DND-41 (cell line): ENCODE measurements at regions not wholly inside any gene's neighbourhood (a gene's known extent, or its start where the extent isn't known, plus 50 kb on each side); places are given as distances from the start of the nearest gene placed in this dataset.

Experiments used
- ATAC-seq: fragments of 200-7000 bp; cut with Tn5 transposase; 3 replicates; pipeline ENCODE4 v1.9.1; 2021; ENCODE audit warnings: low read depth; ENCODE audit not compliant: insufficient read depth
- DNase-seq: peaks from one replicate; pipeline ENCODE4 v3.0.0-alpha.2; 2020
- H2AFZ ChIP-seq: 2 replicates; pipeline ENCODE4 v1.6.0; 2012; ENCODE audit warnings: low read depth, low read length
- H3K27ac ChIP-seq: 2 replicates; pipeline ENCODE4 v1.5.1; 2012; ENCODE audit warnings: low read length, inconsistent platforms
- H3K27me3 ChIP-seq: fragments of 200-600 bp; sonication (generic); 2 replicates; pipeline ENCODE4 v1.6.0; 2012; ENCODE audit warnings: low read length, mild to moderate bottlenecking, inconsistent platforms; ENCODE audit not compliant: insufficient read depth, poor library complexity
- H3K36me3 ChIP-seq: 2 replicates; pipeline ENCODE4 v1.5.1; 2012; ENCODE audit warnings: low read length, inconsistent platforms; ENCODE audit not compliant: insufficient read depth
- H3K4me1 ChIP-seq: 2 replicates; pipeline ENCODE4 v1.5.1; 2012; ENCODE audit warnings: mild to moderate bottlenecking, low read length; ENCODE audit not compliant: insufficient read depth
- H3K4me2 ChIP-seq: 2 replicates; pipeline ENCODE4 v1.6.0; 2012; ENCODE audit warnings: mild to moderate bottlenecking, moderate library complexity, low read length, inconsistent platforms; ENCODE audit not compliant: insufficient read depth
- H3K4me3 ChIP-seq, 2 experiments: fragments of 200-600 bp in 1 of 2; shearing (Covaris generic) in 1 of 2; 2 replicates each; pipeline ENCODE4 v1.5.1; 2012 to 2016; ENCODE audit warnings: inconsistent platforms in 2 of 2, low read length in 2 of 2, mild to moderate bottlenecking in 2 of 2, low read depth in 1 of 2, moderate library complexity in 1 of 2
- H3K79me2 ChIP-seq: 2 replicates; pipeline ENCODE4 v1.6.0; 2012; ENCODE audit warnings: low read length, inconsistent platforms; ENCODE audit not compliant: insufficient read depth
- H3K9ac ChIP-seq: 2 replicates; pipeline ENCODE4 v1.6.0; 2012; ENCODE audit warnings: low read depth, mild to moderate bottlenecking, inconsistent platforms, low read length, moderate library complexity
- H3K9me3 ChIP-seq: 2 replicates; pipeline ENCODE4 v1.5.1; 2012; ENCODE audit warnings: low read length, moderate library complexity, mild to moderate bottlenecking, inconsistent platforms; ENCODE audit not compliant: insufficient read depth, severe bottlenecking
- H4K20me1 ChIP-seq: 2 replicates; pipeline ENCODE4 v1.6.0; 2012; ENCODE audit warnings: low read length; ENCODE audit not compliant: insufficient read depth
- EZH2 ChIP-seq: IDR thresholded peaks from 3 replicates; pipeline ENCODE4 v1.6.1; 2012; ENCODE audit warnings: borderline replicate concordance, low read depth, mild to moderate bottlenecking, moderate library complexity, low read length, inconsistent platforms; ENCODE audit not compliant: severe bottlenecking
- TF ChIP-seq, protein P1 (sequence below): IDR thresholded peaks from 2 replicates; pipeline ENCODE4 v1.5.1; 2012; ENCODE audit warnings: borderline replicate concordance, low read length, moderate library complexity, mild to moderate bottlenecking; ENCODE audit not compliant: poor library complexity, severe bottlenecking; ENCODE audit errors: extremely low read depth

DNA sequence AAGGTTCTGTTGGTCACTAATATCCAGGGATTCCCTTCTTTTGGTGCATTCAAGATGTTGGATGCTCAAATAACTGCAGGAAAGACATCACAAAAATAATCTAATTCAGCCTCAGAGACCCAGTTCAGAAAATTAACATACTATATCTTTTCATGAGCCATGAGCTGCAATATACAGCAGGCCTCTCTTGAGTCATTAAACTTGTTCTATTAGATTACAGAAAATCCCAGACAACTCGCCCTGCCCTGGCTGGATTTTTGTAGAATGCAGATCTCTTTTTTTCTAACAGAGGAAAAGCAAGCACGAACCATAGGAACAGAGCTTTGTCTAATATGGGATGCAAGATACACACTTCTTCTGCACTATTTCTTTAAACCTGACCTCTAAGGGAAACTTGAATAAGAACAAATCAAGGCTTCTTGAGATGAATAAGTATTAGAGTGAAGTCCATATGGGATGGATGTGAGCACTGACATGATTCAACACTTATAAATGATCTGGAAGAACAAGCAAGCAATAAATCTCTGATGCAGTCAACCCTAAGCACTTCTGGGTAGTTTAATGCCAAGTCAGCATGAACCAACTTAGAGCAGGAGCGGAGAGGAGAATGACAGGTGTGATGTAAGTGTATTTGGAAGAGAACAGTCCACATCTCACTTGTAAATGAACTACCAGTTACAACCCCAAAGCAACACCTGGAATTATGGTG lies 70.7 kb upstream of the GNAO1 start:
- Histone ChIP-seq H3K9me3 (no peaks in the 10 kb centered on the region), H3K4me3 (no peak overlapping the region), H3K4me1 (no peaks in the 10 kb centered on the region), H3K4me2 (no peak overlapping the region), H3K36me3 (no peaks in the 10 kb centered on the region), H3K27ac (no peak overlapping the region), H3K27me3 (peaks cover 3% of the 10 kb centered on the region), H4K20me1 (no peaks in the 10 kb centered on the region), H3K79me2 (no peaks in the 10 kb centered on the region), H3K9ac (no peak overlapping the region), H2AFZ (no peak overlapping the region)
- DNase-seq: no peak
- no peak for ATAC-seq
- TF ChIP-seq, protein P1, sequence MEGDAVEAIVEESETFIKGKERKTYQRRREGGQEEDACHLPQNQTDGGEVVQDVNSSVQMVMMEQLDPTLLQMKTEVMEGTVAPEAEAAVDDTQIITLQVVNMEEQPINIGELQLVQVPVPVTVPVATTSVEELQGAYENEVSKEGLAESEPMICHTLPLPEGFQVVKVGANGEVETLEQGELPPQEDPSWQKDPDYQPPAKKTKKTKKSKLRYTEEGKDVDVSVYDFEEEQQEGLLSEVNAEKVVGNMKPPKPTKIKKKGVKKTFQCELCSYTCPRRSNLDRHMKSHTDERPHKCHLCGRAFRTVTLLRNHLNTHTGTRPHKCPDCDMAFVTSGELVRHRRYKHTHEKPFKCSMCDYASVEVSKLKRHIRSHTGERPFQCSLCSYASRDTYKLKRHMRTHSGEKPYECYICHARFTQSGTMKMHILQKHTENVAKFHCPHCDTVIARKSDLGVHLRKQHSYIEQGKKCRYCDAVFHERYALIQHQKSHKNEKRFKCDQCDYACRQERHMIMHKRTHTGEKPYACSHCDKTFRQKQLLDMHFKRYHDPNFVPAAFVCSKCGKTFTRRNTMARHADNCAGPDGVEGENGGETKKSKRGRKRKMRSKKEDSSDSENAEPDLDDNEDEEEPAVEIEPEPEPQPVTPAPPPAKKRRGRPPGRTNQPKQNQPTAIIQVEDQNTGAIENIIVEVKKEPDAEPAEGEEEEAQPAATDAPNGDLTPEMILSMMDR: no peak

DNA sequence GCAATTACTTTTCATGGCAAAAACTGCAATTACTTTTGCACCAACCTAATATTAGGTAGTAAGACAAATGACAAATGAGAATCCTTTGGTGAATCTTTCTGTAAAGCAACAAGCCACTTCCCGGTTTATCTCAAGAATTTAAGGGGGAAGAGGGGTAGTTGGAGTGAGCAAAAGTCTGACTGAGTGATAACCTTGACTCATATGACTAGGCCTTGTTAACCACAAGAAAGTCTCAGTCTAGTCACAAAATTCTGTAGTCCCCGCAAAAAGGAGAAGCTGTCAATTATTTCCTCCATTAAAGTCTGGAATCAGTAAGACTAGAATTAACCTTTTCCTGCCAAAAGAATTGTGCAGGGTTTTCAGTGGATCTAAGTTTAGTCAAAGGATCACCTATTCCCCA lies 72.2 kb upstream of the GNAO1 start:
- H3K4me1 ChIP-seq: no peaks in the 10 kb centered on the region
- no peaks in the 10 kb centered on the region for H3K36me3 ChIP-seq
- no peak for DNase-seq

DNA sequence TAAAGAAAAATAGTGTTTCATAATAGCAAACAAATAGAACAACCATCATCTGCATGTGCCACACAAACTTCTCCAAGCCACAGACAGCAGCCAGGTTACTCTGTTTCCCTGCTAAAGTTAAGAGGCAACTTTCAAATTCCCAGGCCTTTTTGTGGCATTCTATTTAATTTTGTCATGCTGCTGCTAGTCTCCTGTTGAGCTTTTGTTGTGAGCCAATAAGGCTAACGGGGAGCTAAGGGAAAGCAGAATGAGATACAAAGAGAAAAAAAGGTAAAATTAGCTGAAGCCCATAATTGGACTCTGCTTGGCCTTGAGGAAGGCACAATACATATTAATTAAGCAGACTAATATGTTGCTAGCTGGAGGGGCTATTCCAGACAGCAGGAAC lies 74.7 kb upstream of the GNAO1 start:
- TF ChIP-seq, protein P1: no peak
- TF ChIP-seq EZH2: no peak
- H3K27ac ChIP-seq: no peak overlapping the region
- ATAC-seq: no peak
- H3K27me3 ChIP-seq: peaks cover 9% of the 10 kb centered on the region
- no peaks in the 10 kb centered on the region for H3K9me3 ChIP-seq
- no peaks in the 10 kb centered on the region for H3K79me2 ChIP-seq
- no peaks in the 10 kb centered on the region for H3K36me3 ChIP-seq
- H3K4me1 ChIP-seq: no peaks in the 10 kb centered on the region
- DNase-seq: no peak
- no peak overlapping the region for H3K9ac ChIP-seq
- H4K20me1 ChIP-seq: no peaks in the 10 kb centered on the region
- no peak overlapping the region for H3K4me3 ChIP-seq
- H3K4me2 ChIP-seq: no peak overlapping the region
- no peak overlapping the region for H2AFZ ChIP-seq

More for the DNA sequence above, 72.2 kb upstream of the GNAO1 start:
- Histone ChIP-seq H3K27ac (no peak overlapping the region), H3K4me3 (no peak overlapping the region), H3K27me3 (peaks cover 8% of the 10 kb centered on the region), H3K79me2 (no peaks in the 10 kb centered on the region), H2AFZ (no peak overlapping the region), H3K9me3 (no peaks in the 10 kb centered on the region), H4K20me1 (no peaks in the 10 kb centered on the region), H3K4me2 (no peak overlapping the region), H3K9ac (no peak overlapping the region)
- ATAC-seq: no peak
- TF ChIP-seq EZH2: no peak
- TF ChIP-seq, protein P1: no peak
